HG03108 (cell line): ENCODE measurements at regions not wholly inside any gene's neighbourhood (a gene's known extent, or its start where the extent isn't known, plus 50 kb on each side); places are given as distances from the start of the nearest gene placed in this dataset.

ENCODE experiments used
- ATAC-seq: cut with Tn5 transposase; IDR thresholded peaks from one replicate; pipeline ENCODE4 v1.9.1; 2021; ENCODE audit warnings: moderate library complexity; ENCODE audit not compliant: unreplicated experiment

DNA sequence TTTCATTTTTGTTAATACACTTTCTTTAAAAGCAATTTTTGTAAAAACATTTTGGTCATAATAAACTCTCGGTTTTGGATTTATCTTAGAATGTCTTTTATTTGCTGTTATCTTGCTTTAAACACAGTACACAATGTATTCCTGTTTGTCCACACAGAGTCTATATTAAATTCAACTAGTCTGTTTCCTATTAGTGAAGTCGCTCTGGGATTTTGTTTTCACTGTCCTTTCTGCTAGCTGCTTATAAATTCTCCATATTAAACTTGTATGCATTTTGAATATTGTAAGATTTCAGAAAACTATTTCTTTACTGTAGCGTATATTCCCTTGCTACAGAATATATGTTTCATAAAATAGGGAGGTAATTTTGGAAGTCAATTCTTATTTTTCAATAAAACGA lies 630.2 kb downstream of the HDGFL1 start:
- ATAC-seq: no peak

DNA sequence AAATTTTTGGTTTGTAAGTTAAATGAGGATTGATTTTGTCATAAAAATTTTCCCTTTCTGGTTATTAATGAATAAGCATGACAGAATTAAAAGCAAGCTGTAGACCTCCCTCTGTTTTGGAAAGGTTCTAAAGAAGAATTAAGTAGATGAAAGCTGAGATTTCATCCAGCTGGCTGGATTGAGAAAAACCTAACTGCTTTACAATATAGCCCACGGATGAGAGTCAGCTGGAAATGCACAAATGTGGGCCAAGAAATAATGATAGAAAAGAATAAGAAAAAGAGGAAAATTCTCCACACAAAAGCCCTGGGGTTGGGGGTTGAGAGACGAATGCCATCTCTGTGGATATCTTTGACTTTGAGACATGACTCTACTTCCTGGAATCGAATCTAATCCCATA lies 631.6 kb downstream of the HDGFL1 start:
- no peak for ATAC-seq

DNA sequence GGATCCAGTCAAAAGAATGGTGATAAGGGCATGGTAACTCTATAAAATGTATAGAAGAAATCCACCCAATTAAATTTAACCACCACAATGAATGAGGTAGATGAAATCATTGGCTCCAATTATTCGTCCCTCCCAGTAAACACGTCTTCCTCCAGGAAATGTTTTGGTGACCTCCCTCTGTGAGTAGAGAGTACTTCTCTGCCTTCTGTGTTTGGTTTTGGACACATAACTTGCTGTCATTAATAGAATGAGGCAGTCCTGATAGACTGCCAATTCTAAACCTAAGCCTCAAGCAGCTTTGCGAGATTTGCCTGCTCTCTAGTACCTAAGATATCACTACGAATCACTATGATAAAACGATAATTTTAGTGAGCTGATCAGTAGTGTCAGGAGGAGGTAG lies 632.8 kb downstream of the HDGFL1 start:
- no peak for ATAC-seq

GRCh38 chr6:23212398-23212797 lies 643.0 kb downstream of the HDGFL1 start:
- no peak for ATAC-seq

DNA sequence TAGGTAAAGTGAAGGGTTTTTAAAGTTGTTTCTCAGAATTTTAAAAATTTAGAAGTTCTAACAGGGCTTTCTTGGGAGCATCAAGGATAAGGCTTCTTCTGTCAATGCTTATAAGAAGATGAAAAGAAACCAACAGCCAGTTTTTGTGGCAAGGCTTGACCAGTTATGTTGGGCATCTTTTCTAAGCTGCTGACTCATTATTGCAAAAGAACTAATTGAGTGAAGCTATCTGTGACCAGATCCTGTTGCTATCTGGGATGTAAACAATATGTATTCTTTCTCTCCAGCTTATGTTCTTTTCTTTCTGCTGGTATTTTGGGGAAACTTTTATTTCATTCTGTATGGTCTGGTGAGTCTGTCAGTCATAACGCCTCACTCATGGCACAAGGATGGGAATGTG lies 643.8 kb downstream of the HDGFL1 start:
- no peak for ATAC-seq

DNA sequence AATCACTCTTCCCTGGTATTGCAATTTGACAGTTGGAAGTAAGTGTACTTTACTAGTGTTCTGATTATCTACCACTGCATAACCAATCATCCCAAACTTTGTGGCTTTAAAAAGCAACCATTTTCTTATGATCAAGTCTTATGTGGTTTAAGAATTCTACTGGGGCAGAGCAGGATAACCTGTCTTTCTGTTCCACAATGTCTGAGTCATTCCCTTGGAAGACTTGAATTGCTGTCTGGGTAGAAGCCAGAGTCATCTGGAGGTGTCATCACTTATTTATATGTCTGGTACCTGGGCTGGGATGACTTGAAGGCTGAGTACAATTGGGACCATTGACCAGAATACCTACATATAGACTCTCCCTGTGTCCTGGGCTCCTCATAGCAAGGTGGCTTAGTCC lies 644.3 kb downstream of the HDGFL1 start:
- ATAC-seq: no peak

DNA sequence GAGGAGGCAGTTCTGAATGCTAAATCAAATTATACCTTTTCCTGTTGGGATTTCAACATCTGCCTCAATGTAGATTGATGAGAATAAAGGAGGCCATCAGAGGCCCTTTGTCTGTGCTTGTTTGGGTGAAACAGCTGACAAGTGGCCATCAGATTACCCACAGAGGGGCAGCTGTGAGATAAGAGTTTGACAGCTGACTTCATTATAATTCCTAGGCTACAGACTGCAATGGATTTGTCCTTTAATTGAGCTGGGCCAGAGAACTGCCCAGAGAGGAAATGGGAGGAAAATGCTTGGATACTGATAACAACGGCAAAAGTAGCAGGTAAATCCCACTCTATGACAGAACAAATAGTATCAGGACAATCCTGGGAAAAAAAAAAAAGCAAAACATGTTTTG lies 649.4 kb downstream of the HDGFL1 start:
- ATAC-seq: no peak

GRCh38 chr6:23222724-23223123 lies 653.4 kb downstream of the HDGFL1 start:
- ATAC-seq: no peak

GRCh38 chr6:23224540-23224939 lies 655.2 kb downstream of the HDGFL1 start:
- ATAC-seq: no peak

GRCh38 chr6:23228439-23229024 lies 659.2 kb downstream of the HDGFL1 start:
- no peak for ATAC-seq

DNA sequence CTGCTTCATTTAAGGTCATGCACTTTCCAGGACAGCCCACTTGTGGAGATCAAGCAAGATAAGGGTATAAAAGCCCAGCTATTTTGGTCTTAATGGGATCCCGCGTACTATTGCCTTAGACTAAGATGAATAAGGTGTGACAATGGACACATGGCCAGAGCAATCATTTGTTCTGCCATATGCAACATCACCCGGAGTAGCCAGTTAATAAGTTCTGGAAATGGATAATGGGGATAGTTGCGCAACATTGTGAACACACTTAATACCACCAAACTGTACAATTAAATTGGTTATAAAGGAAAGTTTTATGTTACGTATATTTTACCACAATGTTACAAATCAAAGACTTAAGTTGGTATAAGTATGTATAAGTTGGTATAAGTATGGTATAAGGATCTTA lies 674.5 kb downstream of the HDGFL1 start:
- no peak for ATAC-seq

DNA sequence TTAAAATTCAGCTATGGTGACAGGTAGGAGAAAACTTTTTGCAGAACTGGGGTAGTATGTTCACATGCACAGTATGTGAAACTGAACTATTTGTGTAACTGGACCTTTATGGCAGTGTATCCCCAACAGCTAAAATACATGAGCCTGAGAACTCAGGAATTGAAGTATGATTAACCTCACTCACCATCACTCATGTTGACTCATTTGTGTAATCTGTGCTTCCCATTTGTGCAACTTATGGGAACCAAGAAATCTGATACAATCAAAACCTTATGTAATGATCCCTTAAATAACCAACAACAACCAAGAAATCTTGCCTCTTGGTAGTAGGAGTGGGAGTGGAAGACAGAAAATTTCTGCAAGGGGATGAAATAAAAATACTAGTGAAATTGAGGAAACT lies 674.9 kb downstream of the HDGFL1 start:
- no peak for ATAC-seq

DNA sequence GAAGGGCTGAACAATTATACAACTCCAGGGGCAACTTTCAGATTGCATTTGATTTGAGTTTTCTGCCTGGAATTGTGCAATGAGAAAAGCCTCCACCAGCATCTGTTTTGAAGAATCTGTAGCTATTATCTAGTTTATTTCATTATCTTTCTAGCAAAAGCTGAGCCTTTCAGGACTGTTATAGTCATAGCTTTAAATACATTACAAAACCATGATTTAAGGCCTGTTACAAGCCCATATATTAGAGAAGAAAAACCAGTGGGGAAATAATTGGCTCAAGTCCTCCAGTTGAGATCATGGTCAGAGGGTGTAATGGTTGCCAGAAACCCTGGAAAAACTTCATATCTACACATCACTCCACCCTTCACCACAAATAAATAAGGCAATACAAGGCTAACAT lies 676.2 kb downstream of the HDGFL1 start:
- ATAC-seq: no peak

GRCh38 chr6:23246896-23247295 lies 677.5 kb downstream of the HDGFL1 start:
- ATAC-seq: no peak

- ATAC-seq: no peak
Measured at GRCh38 chr6:23250556-23250955, 681.2 kb downstream of the HDGFL1 start.

DNA sequence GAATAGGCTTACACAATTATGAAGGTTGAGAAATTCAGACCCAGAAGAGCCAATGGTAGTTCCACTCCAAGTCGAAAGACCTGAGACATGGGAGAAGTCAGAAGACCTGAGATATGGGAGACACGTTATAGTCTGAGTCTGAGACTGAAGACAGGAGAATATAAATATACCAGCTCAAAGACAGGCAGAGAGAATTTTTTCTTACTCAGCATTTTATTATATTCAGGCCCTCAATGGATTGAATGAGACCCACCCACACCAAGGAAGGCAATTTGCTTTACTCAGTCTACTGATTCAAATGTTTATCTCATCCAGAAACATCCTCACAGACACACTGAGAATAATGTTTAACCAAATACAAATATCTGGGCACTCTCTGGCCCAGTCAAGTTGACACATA lies 693.5 kb downstream of the HDGFL1 start:
- no peak for ATAC-seq

GRCh38 chr6:23265270-23265669 lies 695.9 kb downstream of the HDGFL1 start:
- no peak for ATAC-seq

GRCh38 chr6:23266536-23266935 lies 697.2 kb downstream of the HDGFL1 start:
- no peak for ATAC-seq

DNA sequence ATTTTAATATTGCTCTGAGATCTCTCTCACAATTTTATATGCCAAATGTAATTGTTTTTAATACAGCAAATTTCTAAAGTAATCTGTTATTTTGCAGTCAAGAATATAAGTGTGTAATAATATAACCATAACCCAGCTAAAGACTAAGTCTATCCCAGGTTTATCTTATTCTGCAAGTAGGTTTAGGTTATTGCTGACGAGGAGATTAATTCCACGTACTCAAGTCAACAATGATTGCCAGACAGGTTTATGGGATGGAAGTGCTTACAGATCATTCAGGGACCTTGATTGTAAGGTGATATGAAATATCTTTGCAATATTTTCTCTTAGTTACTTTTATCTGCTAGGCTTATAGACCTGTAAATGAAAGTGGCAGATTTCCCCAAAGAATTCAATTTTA lies 698.3 kb downstream of the HDGFL1 start:
- ATAC-seq: no peak

DNA sequence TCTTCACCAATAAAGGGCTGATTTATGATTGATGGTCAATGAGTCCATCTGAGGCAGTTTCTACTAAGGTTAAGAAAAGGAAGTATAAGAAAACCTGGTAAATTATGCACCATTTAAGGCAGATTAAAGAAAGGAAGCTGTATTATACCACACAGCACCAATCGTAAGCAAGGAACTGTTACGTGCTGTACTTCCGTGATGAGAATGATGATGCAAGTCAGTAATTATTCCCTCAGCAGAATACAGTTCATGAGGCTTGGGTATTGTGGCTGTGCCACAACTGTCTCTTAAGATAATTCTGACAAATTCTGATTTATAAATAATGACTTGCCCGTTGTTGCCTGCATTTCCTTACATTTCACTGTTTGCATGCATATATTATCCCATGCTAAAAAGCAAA lies 699.0 kb downstream of the HDGFL1 start:
- no peak for ATAC-seq

DNA sequence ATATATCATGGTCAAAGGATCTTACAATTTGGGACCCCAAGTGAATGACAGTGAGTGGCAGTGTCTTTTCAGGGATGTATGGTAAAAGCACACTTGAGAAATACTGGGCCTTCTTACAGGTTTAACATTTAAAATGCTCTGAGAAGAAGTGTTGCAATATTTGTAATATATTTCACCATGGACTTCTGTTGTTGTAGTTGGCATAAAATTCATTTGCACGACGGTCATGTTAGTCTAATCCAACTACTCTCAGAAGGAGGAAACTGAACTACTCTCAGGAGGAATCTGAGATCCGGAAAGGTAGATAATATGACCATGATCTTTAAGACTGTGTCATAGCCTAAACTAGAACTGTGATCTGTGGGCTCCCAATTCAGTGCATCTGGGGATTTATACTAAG lies 700.1 kb downstream of the HDGFL1 start:
- no peak for ATAC-seq

GRCh38 chr6:23272536-23272935 lies 703.2 kb downstream of the HDGFL1 start:
- no peak for ATAC-seq

- no peak for ATAC-seq
Measured at GRCh38 chr6:23277521-23278179, 708.3 kb downstream of the HDGFL1 start.
